HK-2 (cell line): ENCODE measurements at regions not wholly inside any gene's neighbourhood (a gene's known extent, or its start where the extent isn't known, plus 50 kb on each side); places are given as distances from the start of the nearest gene placed in this dataset.
"Not testable (repeated sequence)": the region's sequence is repeated elsewhere in the genome, so short reads cannot be mapped to it uniquely, and the experiment has no call there.

Experiments used
- DNase-seq: peaks from one replicate; pipeline ENCODE4 v3.0.0-alpha.2; 2018; ENCODE audit not compliant: unreplicated experiment

GRCh38 chr1:226461087-226461486 lies 53.2 kb upstream of the PARP1 start:
- DNase-seq = no peak

GRCh38 chr1:226463925-226464586 lies 56.2 kb upstream of the PARP1 start:
- DNase-seq = no peak

GRCh38 chr1:226464587-226464971 lies 56.7 kb upstream of the PARP1 start:
- DNase-seq = not testable (repeated sequence)

GRCh38 chr1:226466296-226466695 lies 58.4 kb upstream of the PARP1 start:
- DNase-seq = no peak

- DNase-seq = no peak
These were observed 59.5 kb upstream of the PARP1 start for GRCh38 chr1:226467443-226467842.

GRCh38 chr1:226470921-226471866 lies 63.3 kb upstream of the PARP1 start:
- no peak for DNase-seq

GRCh38 chr1:226473325-226473724 lies 65.4 kb upstream of the PARP1 start:
- DNase-seq = no peak

- no peak for DNase-seq
These were observed 66.1 kb upstream of the PARP1 start for GRCh38 chr1:226474041-226474440.

GRCh38 chr1:226474443-226475141 lies 66.7 kb upstream of the PARP1 start:
- no peak for DNase-seq

- DNase-seq = no peak
These were observed 67.2 kb upstream of the PARP1 start for GRCh38 chr1:226475142-226475511.

- no peak for DNase-seq
These were observed 68.2 kb upstream of the PARP1 start for GRCh38 chr1:226476066-226476465.

- DNase-seq = no peak
These were observed 68.9 kb upstream of the PARP1 start for GRCh38 chr1:226476648-226477319.

GRCh38 chr1:226479474-226479873 lies 69.1 kb upstream of the STUM start:
- no peak for DNase-seq

GRCh38 chr1:226480461-226480860 lies 68.1 kb upstream of the STUM start:
- DNase-seq = no peak

- no peak for DNase-seq
These were observed 67.4 kb upstream of the STUM start for GRCh38 chr1:226481133-226481532.

- no peak for DNase-seq
These were observed 66.4 kb upstream of the STUM start for GRCh38 chr1:226482196-226482595.

- peak; percentile 12 for DNase-seq
These were observed 65.4 kb upstream of the STUM start for GRCh38 chr1:226482975-226483700.

GRCh38 chr1:226485192-226485591 lies 63.4 kb upstream of the STUM start:
- no peak for DNase-seq

- DNase-seq = no peak
These were observed 62.4 kb upstream of the STUM start for GRCh38 chr1:226486161-226486560.

GRCh38 chr1:226487921-226488320 lies 60.6 kb upstream of the STUM start:
- no peak for DNase-seq

GRCh38 chr1:226489718-226490425 lies 58.7 kb upstream of the STUM start:
- no peak for DNase-seq
